GM20000 (cell line): ENCODE measurements at regions not wholly inside any gene's neighbourhood (a gene's known extent, or its start where the extent isn't known, plus 50 kb on each side); places are given as distances from the start of the nearest gene placed in this dataset.

Source experiments
- DNase-seq: peaks from one replicate; pipeline ENCODE4 v3.0.0; 2012; ENCODE audit warnings: low spot score
- TF ChIP-seq, protein P1 (sequence below): IDR thresholded peaks from 2 replicates; pipeline ENCODE4 v1.5.1; 2012; ENCODE audit warnings: mild to moderate bottlenecking, control low read depth; ENCODE audit errors: extremely low read depth, missing control alignments

DNA sequence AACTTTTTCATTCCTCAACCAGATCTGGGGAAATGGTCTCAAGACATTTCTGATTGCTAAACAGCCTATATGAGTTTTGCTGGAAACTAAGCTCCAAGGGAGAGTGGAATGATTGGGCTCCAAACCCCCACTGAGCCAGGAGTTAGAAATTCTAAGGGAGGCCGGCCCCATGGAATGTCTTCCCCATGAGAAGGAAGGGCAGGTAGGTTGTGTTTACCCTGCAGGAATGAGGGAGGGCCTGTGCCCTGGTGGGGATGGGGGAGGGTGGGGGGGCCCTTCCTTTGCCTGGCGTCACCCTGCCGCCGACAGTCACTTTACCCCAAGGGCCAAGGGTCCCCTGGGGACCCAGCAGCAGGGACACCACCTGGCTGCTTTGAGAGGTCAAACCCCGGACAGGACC is 298.9 kb downstream of the TFAP2C start:
- TF ChIP-seq, protein P1, sequence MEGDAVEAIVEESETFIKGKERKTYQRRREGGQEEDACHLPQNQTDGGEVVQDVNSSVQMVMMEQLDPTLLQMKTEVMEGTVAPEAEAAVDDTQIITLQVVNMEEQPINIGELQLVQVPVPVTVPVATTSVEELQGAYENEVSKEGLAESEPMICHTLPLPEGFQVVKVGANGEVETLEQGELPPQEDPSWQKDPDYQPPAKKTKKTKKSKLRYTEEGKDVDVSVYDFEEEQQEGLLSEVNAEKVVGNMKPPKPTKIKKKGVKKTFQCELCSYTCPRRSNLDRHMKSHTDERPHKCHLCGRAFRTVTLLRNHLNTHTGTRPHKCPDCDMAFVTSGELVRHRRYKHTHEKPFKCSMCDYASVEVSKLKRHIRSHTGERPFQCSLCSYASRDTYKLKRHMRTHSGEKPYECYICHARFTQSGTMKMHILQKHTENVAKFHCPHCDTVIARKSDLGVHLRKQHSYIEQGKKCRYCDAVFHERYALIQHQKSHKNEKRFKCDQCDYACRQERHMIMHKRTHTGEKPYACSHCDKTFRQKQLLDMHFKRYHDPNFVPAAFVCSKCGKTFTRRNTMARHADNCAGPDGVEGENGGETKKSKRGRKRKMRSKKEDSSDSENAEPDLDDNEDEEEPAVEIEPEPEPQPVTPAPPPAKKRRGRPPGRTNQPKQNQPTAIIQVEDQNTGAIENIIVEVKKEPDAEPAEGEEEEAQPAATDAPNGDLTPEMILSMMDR = no peak
- no peak for DNase-seq

GRCh38 chr20:56929606-56930005 is 300.5 kb downstream of the TFAP2C start:
- DNase-seq = no peak
- TF ChIP-seq, protein P1 = no peak

DNA sequence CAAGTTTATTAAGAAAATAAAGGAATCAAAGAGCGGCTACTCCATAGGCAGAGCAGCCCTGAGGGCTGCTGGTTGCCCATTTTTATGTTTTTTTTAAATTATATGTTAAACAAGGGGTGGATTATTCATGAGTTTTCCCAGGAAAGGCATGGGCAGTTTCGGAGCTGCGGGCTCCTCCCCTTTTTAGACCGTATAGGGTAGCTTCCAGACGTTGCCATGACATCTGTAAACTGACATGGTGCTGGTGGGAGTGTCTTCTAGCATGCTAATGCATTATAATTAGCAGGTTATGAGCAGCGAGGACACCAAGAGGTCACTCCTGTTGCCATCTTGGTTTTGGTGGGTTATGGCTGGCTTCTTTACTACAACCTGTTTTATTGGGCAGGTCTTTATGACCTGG is 301.8 kb downstream of the TFAP2C start:
- TF ChIP-seq, protein P1 = no peak
- DNase-seq = no peak

DNA sequence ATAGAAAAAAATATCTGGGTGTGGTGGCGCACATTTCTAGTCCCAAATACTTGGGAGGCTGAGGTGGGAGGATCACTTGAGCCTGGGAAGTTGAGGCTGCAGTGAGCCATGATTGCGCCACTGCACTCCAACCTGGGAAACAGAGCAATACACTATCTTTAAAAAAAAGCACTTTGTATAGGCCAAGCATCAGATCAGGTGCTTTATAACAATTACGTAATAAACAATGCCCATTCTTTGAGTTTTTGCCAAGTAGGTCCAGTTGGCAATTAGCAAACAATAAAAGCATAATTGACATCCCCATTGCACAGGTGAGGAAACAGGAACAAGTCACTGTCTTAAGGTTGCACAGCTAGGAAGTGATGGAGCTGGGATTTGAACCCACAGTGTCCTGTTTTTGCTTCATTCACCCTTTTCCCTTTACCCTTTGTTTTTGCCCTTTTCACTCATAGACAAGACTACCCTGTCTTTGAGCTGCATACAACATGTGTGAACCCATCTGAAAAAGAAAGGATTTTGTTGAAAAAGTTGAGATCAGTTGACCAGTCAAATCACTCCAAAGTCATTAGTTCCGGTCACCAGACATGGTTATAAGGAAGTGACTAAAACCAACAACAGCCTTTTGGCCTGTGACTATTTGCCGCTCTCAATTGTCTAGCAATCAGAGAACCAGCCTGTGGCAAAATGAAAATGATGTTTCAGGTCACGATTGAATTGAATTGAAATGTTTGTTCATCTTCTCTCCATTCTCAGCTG is 303.6 kb downstream of the TFAP2C start:
- TF ChIP-seq, protein P1 = no peak
- DNase-seq = no peak

- TF ChIP-seq, protein P1 = no peak
- no peak for DNase-seq
Measured at GRCh38 chr20:56933331-56933698, 304.2 kb downstream of the TFAP2C start.

- DNase-seq = no peak
- TF ChIP-seq, protein P1 = no peak
Measured at GRCh38 chr20:56934888-56935287, 305.8 kb downstream of the TFAP2C start.

DNA sequence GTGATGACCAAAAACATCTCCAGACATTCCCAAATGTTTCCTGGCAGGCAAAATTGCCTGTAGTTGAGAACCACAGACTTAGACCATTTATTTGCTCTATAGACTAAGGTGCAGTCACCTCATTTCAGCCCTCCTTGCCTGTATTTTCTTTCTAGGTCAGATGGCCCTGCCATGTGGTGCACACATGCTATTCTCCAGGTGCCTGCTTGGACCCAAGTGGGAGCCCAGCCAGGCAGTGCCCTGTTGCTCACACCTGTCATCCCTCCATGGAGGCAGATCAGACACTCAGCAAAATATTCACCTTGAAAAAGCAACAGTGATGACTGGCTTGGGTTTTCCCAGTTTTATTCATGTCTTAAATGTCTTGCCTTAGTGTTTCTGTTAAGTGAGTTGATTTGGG is 311.4 kb downstream of the TFAP2C start:
- TF ChIP-seq, protein P1 = no peak
- no peak for DNase-seq
